Muscle layer of colon (tissue), 2 donors: ENCODE measurements at regions not wholly inside any gene's neighbourhood (a gene's known extent, or its start where the extent isn't known, plus 50 kb on each side); places are given as distances from the start of the nearest gene placed in this dataset.

Source experiments
- H3K27ac ChIP-seq: one replicate; pipeline ENCODE4 v1.7.0; 2013; ENCODE audit warnings: low read depth, mild to moderate bottlenecking, low read length, moderate library complexity
- H3K27me3 ChIP-seq, 2 donors: one replicate each; pipeline ENCODE4 v1.7.0; 2013; ENCODE audit warnings: low read length in 2 of 2, mild to moderate bottlenecking in 2 of 2; ENCODE audit not compliant: insufficient read depth in 2 of 2, control insufficient read depth in 1 of 2
- H3K36me3 ChIP-seq: one replicate; pipeline ENCODE4 v1.7.0; 2013; ENCODE audit warnings: mild to moderate bottlenecking, low read length; ENCODE audit not compliant: insufficient read depth
- H3K4me1 ChIP-seq: one replicate; pipeline ENCODE4 v1.7.0; 2013; ENCODE audit warnings: mild to moderate bottlenecking, low read length; ENCODE audit not compliant: insufficient read depth
- H3K4me3 ChIP-seq, 2 donors: one replicate each; pipeline ENCODE4 v1.7.0; 2013; ENCODE audit warnings: low read length in 2 of 2, low read depth in 1 of 2, mild to moderate bottlenecking in 1 of 2, moderate library complexity in 1 of 2
- H3K9ac ChIP-seq: one replicate; pipeline ENCODE4 v1.7.0; 2013; ENCODE audit warnings: low read length
- H3K9me3 ChIP-seq: one replicate; pipeline ENCODE4 v1.7.0; 2013; ENCODE audit warnings: mild to moderate bottlenecking, low read length
- donor health status: abdominal sarcoma.
- donor health status: Adenocarcinoma of cecum.

GRCh38 chr9:90060256-90060655 lies 455.4 kb downstream of the GADD45G start:
- H3K4me1 ChIP-seq, result no peaks in the 10 kb centered on the region
- no peaks in the 10 kb centered on the region for H3K36me3 ChIP-seq
- H3K4me3 ChIP-seq, result no peak overlapping the region
- no peaks in the 10 kb centered on the region for H3K9me3 ChIP-seq
- no peaks in the 10 kb centered on the region for H3K27me3 ChIP-seq
- no peak overlapping the region for H3K27ac ChIP-seq
- H3K9ac ChIP-seq, result no peak overlapping the region

DNA sequence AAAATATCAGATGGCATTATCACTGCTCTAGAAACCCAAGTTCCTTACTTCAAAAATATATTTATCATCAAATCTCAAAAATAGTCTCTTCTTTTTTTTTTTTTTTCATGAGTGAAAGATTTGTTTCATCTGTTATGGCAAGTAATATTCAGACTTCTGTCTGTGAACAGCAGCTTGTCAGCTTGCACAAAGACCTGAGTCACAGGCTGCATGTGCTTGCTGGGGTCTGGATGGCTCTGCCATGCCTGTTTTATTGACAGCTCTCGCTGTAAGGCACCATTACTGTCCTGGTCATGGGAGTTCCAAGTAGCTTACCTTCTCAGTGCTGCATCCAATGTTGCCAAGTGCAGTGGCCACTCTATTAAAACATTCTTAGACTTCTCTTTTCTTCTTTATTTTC lies 456.4 kb downstream of the GADD45G start:
- Histone ChIP-seq H3K4me3 (no peak overlapping the region), H3K9ac (no peak overlapping the region), H3K9me3 (no peaks in the 10 kb centered on the region), H3K36me3 (no peaks in the 10 kb centered on the region), H3K27me3 (no peaks in the 10 kb centered on the region), H3K4me1 (no peaks in the 10 kb centered on the region), H3K27ac (no peak overlapping the region)

DNA sequence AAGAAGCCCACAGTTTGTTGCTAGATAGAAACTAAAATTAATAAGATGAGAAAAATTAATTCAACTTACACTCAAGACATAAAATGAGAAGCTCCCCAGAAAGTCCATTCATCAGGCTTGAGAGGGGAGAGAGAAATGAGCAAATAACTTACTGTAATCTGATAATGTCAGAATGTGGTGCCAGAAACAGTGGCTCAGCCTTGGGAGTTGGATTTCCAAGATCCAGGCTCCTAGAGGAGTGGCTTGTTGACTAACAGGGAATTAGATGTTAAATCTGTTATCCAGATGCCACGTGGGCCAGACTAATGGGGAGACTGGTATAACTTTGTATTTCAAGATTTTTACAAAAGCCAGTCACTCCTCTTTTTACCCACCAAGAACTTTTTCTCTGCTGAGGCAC lies 458.2 kb downstream of the GADD45G start:
- no peak overlapping the region for H3K9ac ChIP-seq
- H3K4me3 ChIP-seq, result no peak overlapping the region
- no peaks in the 10 kb centered on the region for H3K36me3 ChIP-seq
- H3K27ac ChIP-seq, result no peak overlapping the region
- H3K27me3 ChIP-seq, result no peaks in the 10 kb centered on the region
- no peaks in the 10 kb centered on the region for H3K9me3 ChIP-seq
- H3K4me1 ChIP-seq, result no peaks in the 10 kb centered on the region

- no peak overlapping the region for H3K27ac ChIP-seq
- H3K4me1 ChIP-seq, result no peaks in the 10 kb centered on the region
- H3K36me3 ChIP-seq, result no peaks in the 10 kb centered on the region
- H3K9me3 ChIP-seq, result no peaks in the 10 kb centered on the region
- H3K4me3 ChIP-seq, result no peak overlapping the region
- no peak overlapping the region for H3K9ac ChIP-seq
- no peaks in the 10 kb centered on the region for H3K27me3 ChIP-seq
Observed at GRCh38 chr9:90064248-90064647, 459.4 kb downstream of the GADD45G start.

GRCh38 chr9:90064971-90065370 lies 460.2 kb downstream of the GADD45G start:
- H3K36me3 ChIP-seq, result no peaks in the 10 kb centered on the region
- no peak overlapping the region for H3K9ac ChIP-seq
- H3K4me3 ChIP-seq, result no peak overlapping the region
- no peak overlapping the region for H3K27ac ChIP-seq
- no peaks in the 10 kb centered on the region for H3K27me3 ChIP-seq
- H3K9me3 ChIP-seq, result no peaks in the 10 kb centered on the region
- H3K4me1 ChIP-seq, result no peaks in the 10 kb centered on the region

- H3K9me3 ChIP-seq, result no peaks in the 10 kb centered on the region
- H3K27me3 ChIP-seq, result no peaks in the 10 kb centered on the region
- no peak overlapping the region for H3K9ac ChIP-seq
- no peaks in the 10 kb centered on the region for H3K36me3 ChIP-seq
- H3K4me1 ChIP-seq, result no peaks in the 10 kb centered on the region
- H3K27ac ChIP-seq, result no peak overlapping the region
- no peak overlapping the region for H3K4me3 ChIP-seq
Observed at GRCh38 chr9:90065851-90066250, 461.0 kb downstream of the GADD45G start.

DNA sequence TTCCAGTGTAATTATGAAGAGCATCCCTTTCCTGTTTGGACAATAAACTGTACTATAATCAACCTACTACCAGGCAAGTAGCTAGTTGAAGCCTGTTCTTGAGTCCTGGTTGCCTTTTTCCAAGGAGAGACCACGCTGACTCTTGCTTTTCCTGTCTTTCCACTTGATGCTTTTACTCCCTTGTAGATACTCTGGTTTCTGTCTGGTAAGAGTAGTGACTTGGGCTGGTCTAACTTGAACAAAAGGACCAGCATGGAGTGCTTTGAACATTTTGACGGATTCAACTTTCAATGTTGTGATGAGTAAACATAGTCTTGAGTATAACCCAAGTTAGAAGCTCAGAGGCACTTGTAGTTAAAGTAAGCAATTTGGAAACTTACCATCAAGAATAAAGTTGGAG lies 464.3 kb downstream of the GADD45G start:
- Histone ChIP-seq H3K27ac (no peak overlapping the region), H3K4me3 (no peak overlapping the region), H3K27me3 (no peaks in the 10 kb centered on the region), H3K36me3 (no peaks in the 10 kb centered on the region), H3K9me3 (no peaks in the 10 kb centered on the region), H3K4me1 (no peaks in the 10 kb centered on the region), H3K9ac (no peak overlapping the region)

DNA sequence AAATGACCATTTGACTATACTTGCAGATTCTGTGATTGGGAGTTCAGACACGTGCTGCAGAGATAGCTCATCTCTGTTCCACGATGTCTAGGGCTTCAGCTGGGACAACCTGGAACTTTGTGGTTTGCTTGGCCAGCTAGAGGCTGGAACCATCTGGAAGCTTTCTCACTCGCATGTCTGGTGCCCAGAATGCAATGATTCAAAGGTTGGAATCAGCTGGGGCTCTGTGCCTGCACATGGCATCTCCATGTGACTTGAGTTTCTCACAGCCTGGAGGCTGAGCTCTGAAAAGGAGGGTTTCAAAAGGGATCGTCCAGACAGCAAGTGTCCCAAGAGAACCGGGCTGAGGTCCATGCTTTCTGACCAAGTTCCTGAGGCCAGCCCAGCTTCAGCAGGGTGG lies 465.2 kb downstream of the GADD45G start:
- Histone ChIP-seq H3K27me3 (no peaks in the 10 kb centered on the region), H3K36me3 (no peaks in the 10 kb centered on the region), H3K9ac (no peak overlapping the region), H3K4me3 (no peak overlapping the region), H3K9me3 (no peaks in the 10 kb centered on the region), H3K27ac (no peak overlapping the region), H3K4me1 (no peaks in the 10 kb centered on the region)

- no peak overlapping the region for H3K27ac ChIP-seq
- H3K9ac ChIP-seq, result no peak overlapping the region
- H3K4me1 ChIP-seq, result no peaks in the 10 kb centered on the region
- H3K9me3 ChIP-seq, result no peaks in the 10 kb centered on the region
- H3K36me3 ChIP-seq, result no peaks in the 10 kb centered on the region
- no peak overlapping the region for H3K4me3 ChIP-seq
- no peaks in the 10 kb centered on the region for H3K27me3 ChIP-seq
Observed at GRCh38 chr9:90070469-90070868, 465.7 kb downstream of the GADD45G start.

DNA sequence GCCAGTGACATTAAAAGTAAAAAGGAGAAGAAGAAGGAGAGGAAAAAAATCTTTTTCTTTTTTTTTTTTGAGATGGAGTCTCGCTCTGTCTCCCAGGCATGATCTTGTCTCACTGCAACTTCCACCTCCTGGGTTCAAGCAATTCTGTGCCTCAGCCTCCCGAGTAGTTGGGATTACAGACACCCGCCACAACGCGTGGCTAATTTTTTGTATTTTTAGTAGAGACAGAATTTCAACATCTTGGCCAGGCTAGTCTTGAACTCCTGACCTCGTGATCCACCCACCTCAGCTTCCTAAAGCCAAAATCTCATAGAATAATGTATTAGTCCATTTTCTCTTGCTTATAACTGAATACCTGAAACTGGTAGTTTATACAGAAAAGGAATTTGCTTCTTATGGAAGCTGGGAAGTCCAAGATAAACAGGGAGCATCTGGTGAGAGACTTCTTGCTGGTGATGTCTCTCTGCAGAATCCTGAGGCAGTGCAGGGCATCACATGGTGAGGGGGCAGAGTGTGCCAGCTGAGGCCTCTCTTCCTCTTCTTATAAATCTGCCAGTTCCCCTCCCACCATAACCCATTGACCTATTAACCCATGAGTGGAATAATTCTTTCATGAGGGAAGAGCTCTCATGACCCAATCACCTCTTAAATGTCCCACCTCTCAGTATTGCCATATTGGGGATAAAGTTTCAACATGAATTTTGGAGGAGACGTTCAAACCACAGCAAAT lies 466.3 kb downstream of the GADD45G start:
- H3K9ac ChIP-seq, result no peak overlapping the region
- H3K27ac ChIP-seq, result no peak overlapping the region
- no peak overlapping the region for H3K4me3 ChIP-seq
- no peaks in the 10 kb centered on the region for H3K36me3 ChIP-seq
- no peaks in the 10 kb centered on the region for H3K4me1 ChIP-seq
- no peaks in the 10 kb centered on the region for H3K9me3 ChIP-seq
- H3K27me3 ChIP-seq, result no peaks in the 10 kb centered on the region

DNA sequence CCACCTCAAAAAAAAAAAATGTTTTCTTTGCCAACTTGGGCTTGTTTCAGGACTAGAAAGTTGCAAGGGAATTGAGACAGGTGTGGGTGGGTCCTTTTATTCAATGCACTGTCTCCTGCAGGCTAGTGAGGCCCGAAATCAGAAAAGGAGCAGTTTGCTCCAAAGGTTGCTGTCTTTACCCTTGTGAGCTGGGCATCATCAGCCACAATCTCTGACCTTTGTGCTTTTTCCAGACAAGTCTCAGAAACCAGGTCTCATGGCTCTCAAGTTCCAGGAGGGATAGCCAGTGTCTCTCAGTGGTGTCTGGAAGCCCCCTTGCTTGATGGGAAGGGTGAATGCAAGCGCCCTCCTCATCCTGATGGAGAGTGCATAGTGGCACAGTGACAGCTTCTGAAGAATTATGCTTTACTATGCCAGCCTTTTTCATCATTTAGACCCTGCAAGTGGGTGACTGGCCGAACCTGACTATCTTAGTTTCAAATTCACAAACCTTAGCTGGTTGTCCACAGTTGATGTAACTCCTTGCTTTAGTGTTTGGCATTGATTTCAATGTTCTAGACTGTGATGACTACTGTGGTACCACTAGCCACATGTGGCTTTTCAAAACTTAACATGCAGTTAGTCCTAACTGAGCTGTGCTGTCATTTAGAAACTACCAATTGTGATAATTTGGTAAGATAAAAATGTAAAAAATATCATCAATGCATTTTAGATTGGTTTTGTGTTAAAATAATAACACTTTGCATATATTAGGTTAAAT lies 468.6 kb downstream of the GADD45G start:
- no peaks in the 10 kb centered on the region for H3K4me1 ChIP-seq
- no peaks in the 10 kb centered on the region for H3K36me3 ChIP-seq
- H3K27ac ChIP-seq, result no peak overlapping the region
- no peaks in the 10 kb centered on the region for H3K9me3 ChIP-seq
- no peak overlapping the region for H3K4me3 ChIP-seq
- H3K27me3 ChIP-seq, result no peaks in the 10 kb centered on the region
- no peak overlapping the region for H3K9ac ChIP-seq
